CD4-positive, alpha-beta T cell treated with Interleukin-4 for 1 hour (primary cell): ENCODE measurements at regions not wholly inside any gene's neighbourhood (a gene's known extent, or its start where the extent isn't known, plus 50 kb on each side); places are given as distances from the start of the nearest gene placed in this dataset.

Experiments
- DNase-seq, 2 donors: peaks; one replicate each; pipeline ENCODE4 v3.0.0-alpha.2; 2020 to 2022

- no peak for DNase-seq
Measured at GRCh38 chr12:68560851-68561422, 49.8 kb upstream of the RAP1B start.
